Fibroblast of lung (primary cell): ENCODE measurements at regions not wholly inside any gene's neighbourhood (a gene's known extent, or its start where the extent isn't known, plus 50 kb on each side); places are given as distances from the start of the nearest gene placed in this dataset.

Source experiments
- CTCF ChIP-seq, 2 donors: IDR thresholded peaks in 1 of 2; conservative IDR thresholded peaks in 1 of 2; 1 replicate in 1 of 2; 2 replicates in 1 of 2; pipeline ENCODE4 v1.5.1; 2011 to 2012; ENCODE audit warnings: low read length in 2 of 2, control low read depth in 1 of 2, inconsistent platforms in 1 of 2, low read depth in 1 of 2, mild to moderate bottlenecking in 1 of 2
- EZH2 ChIP-seq: IDR thresholded peaks from 2 replicates; pipeline ENCODE4 v1.5.1; 2012; ENCODE audit warnings: low read length, control low read depth, mild to moderate bottlenecking; ENCODE audit errors: missing control alignments

DNA sequence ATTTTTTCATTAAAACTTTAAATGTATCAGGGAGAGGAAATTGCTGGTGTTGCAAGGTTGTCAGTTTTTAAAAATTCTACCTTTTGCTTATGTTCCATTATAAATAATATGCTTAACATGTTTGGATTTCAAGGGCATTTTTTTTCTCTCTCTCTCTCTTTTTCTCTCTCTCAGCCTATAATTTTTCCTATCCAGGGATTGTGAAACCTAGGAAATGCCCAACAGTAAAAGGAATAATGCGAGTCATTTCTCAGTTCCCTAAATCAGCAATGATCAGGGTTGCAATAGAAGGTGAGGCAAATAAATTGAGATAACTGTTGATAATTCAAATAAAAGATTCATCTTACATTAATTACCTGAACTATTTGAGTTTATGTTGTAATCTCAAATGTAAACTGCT lies 53.2 kb upstream of the IFNGR1 start:
- TF ChIP-seq EZH2 = no peak
- TF ChIP-seq CTCF (conservative IDR thresholded peaks at IDR 0.05 in 1 of 2, IDR thresholded peaks at IDR 0.05 in 1 of 2; ENCODE audit: low read depth in 1 of 2, low read length in 2 of 2) = no peak
